HL-60 (cell line): ENCODE measurements at regions not wholly inside any gene's neighbourhood (a gene's known extent, or its start where the extent isn't known, plus 50 kb on each side); places are given as distances from the start of the nearest gene placed in this dataset.

ENCODE experiments used
- CTCF ChIP-seq: IDR thresholded peaks from one replicate; pipeline ENCODE4 v1.5.1; 2011; ENCODE audit warnings: low read length, control low read depth, inconsistent platforms; ENCODE audit not compliant: insufficient read depth
- GABPA ChIP-seq: IDR thresholded peaks from 2 replicates; pipeline ENCODE4 v1.6.1; 2012; ENCODE audit warnings: low read depth
- POLR2AphosphoS5 ChIP-seq: IDR thresholded peaks from 2 replicates; pipeline ENCODE4 v1.6.1; 2012; ENCODE audit warnings: low read depth
- SPI1 ChIP-seq: IDR thresholded peaks from 2 replicates; pipeline ENCODE4 v1.6.1; 2012; ENCODE audit warnings: low read depth, mild to moderate bottlenecking, borderline replicate concordance

DNA sequence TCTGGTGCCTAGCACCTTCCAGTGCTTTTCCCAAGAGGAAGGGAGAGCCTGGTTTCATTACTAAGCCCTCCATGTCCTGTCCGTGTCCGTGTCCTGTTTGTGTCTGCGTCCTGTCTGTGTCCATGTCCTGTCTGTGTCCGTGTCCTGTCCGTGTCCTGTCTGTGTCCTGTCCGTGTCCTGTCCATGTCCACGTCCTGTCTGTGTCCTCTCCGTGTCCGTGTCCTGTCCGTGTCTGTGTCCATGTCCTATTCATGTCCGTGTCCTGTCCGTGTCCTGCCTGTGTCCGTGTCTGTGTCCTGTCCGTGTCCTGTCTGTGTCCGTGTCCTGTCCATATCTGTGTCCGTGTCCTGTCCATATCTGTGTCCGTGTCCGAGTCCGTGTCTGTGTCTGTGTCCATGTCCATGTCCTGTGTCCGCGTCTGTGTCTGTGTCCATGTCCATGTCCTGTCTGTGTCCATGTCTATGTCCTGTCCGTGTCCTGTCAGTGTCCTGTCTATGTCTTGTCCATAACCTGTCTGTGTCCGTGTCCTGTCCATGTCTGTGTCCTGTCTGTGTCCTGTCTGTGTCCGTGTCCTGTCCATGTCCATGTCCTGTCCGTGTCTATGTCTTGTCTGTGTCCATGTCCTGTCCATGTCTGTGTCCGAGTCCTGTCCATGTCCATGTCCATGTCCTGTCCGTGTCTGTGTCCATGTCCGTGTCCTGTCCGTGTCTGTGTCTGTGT is 54.4 kb upstream of the BHLHE23 start:
- TF ChIP-seq POLR2AphosphoS5, result no peak
- TF ChIP-seq CTCF, result no peak
- no peak for TF ChIP-seq SPI1
- no peak for TF ChIP-seq GABPA
